KMS-11 (cell line): ENCODE measurements at regions not wholly inside any gene's neighbourhood (a gene's known extent, or its start where the extent isn't known, plus 50 kb on each side); places are given as distances from the start of the nearest gene placed in this dataset.
"Not testable (repeated sequence)": the region's sequence is repeated elsewhere in the genome, so short reads cannot be mapped to it uniquely, and the experiment has no call there.

Source experiments
- H2AFZ ChIP-seq: fragments of 200-600 bp; sonication (generic); 2 replicates; pipeline ENCODE4 v1.6.1; 2016; ENCODE audit warnings: antibody characterized with exemption, mixed run types, low read depth
- H3K27ac ChIP-seq: fragments of 200-600 bp; sonication (generic); 2 replicates; pipeline ENCODE4 v1.6.1; 2016; ENCODE audit warnings: mild to moderate bottlenecking, mixed run types
- H3K27me3 ChIP-seq: fragments of 200-600 bp; sonication (generic); 2 replicates; pipeline ENCODE4 v1.6.1; 2017; ENCODE audit warnings: mild to moderate bottlenecking, low read depth, mixed run types, moderate library complexity; ENCODE audit not compliant: insufficient read depth
- H3K36me3 ChIP-seq: fragments of 200-600 bp; sonication (generic); 2 replicates; pipeline ENCODE4 v1.6.1; 2017; ENCODE audit warnings: mild to moderate bottlenecking, mixed run types; ENCODE audit not compliant: insufficient read depth
- H3K4me1 ChIP-seq: fragments of 200-600 bp; sonication (generic); 2 replicates; pipeline ENCODE4 v1.6.1; 2016; ENCODE audit warnings: mild to moderate bottlenecking, low read depth, mixed run types; ENCODE audit not compliant: poor library complexity, severe bottlenecking
- H3K4me2 ChIP-seq: fragments of 200-600 bp; sonication (generic); 2 replicates; pipeline ENCODE4 v1.7.0; 2016; ENCODE audit warnings: mild to moderate bottlenecking, mixed run types
- H3K4me3 ChIP-seq: fragments of 200-600 bp; sonication (generic); IDR thresholded peaks from 2 replicates; pipeline ENCODE4 v1.6.1; 2017; ENCODE audit warnings: low read depth, low read length, mixed read lengths; ENCODE audit not compliant: insufficient read depth
- H3K79me2 ChIP-seq: fragments of 200-600 bp; sonication (generic); 2 replicates; pipeline ENCODE4 v1.6.1; 2016; ENCODE audit warnings: low read depth, mixed run types; ENCODE audit not compliant: insufficient read depth
- H3K9ac ChIP-seq: fragments of 200-600 bp; sonication (generic); 2 replicates; pipeline ENCODE4 v1.6.1; 2016; ENCODE audit warnings: mild to moderate bottlenecking, mixed run types
- H4K20me1 ChIP-seq: fragments of 200-600 bp; sonication (generic); 2 replicates; pipeline ENCODE4 v1.6.1; 2016; ENCODE audit warnings: mild to moderate bottlenecking, mixed run types; ENCODE audit not compliant: insufficient read depth
- TF ChIP-seq, protein P1 (sequence below): fragments of 200-600 bp; sonication (generic); conservative IDR thresholded peaks from 2 replicates; pipeline ENCODE4 v1.6.1; 2017; ENCODE audit warnings: low read depth, mild to moderate bottlenecking, antibody characterized with exemption, low read length, moderate library complexity, mixed read lengths

GRCh38 chr4:151584101-151584500 is 175.1 kb downstream of the FHIP1A start:
- H3K36me3 ChIP-seq = no peaks in the 10 kb centered on the region
- H4K20me1 ChIP-seq = no peaks in the 10 kb centered on the region
- no peak overlapping the region for H2AFZ ChIP-seq
- no peak overlapping the region for H3K4me3 ChIP-seq
- no peak overlapping the region for H3K4me2 ChIP-seq
- no peak overlapping the region for H3K27ac ChIP-seq
- no peak overlapping the region for H3K9ac ChIP-seq
- TF ChIP-seq, protein P1, sequence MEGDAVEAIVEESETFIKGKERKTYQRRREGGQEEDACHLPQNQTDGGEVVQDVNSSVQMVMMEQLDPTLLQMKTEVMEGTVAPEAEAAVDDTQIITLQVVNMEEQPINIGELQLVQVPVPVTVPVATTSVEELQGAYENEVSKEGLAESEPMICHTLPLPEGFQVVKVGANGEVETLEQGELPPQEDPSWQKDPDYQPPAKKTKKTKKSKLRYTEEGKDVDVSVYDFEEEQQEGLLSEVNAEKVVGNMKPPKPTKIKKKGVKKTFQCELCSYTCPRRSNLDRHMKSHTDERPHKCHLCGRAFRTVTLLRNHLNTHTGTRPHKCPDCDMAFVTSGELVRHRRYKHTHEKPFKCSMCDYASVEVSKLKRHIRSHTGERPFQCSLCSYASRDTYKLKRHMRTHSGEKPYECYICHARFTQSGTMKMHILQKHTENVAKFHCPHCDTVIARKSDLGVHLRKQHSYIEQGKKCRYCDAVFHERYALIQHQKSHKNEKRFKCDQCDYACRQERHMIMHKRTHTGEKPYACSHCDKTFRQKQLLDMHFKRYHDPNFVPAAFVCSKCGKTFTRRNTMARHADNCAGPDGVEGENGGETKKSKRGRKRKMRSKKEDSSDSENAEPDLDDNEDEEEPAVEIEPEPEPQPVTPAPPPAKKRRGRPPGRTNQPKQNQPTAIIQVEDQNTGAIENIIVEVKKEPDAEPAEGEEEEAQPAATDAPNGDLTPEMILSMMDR = no peak
- no peaks in the 10 kb centered on the region for H3K27me3 ChIP-seq
- H3K4me1 ChIP-seq = no peaks in the 10 kb centered on the region
- no peaks in the 10 kb centered on the region for H3K79me2 ChIP-seq

GRCh38 chr4:151595629-151596028 is 165.2 kb downstream of the GATB start:
- H3K79me2 ChIP-seq, H3K4me1 ChIP-seq, H3K4me3 ChIP-seq, H3K27ac ChIP-seq, H3K9ac ChIP-seq, H4K20me1 ChIP-seq, H3K4me2 ChIP-seq, H3K36me3 ChIP-seq, H2AFZ ChIP-seq, H3K27me3 ChIP-seq: not testable (repeated sequence)

- H3K4me2 ChIP-seq, H3K27me3 ChIP-seq, H3K9ac ChIP-seq, H4K20me1 ChIP-seq, H3K79me2 ChIP-seq, H3K4me3 ChIP-seq, H3K36me3 ChIP-seq, H2AFZ ChIP-seq, H3K27ac ChIP-seq, H3K4me1 ChIP-seq: not testable (repeated sequence)
These were observed 163.1 kb downstream of the GATB start for GRCh38 chr4:151597691-151598090.

DNA sequence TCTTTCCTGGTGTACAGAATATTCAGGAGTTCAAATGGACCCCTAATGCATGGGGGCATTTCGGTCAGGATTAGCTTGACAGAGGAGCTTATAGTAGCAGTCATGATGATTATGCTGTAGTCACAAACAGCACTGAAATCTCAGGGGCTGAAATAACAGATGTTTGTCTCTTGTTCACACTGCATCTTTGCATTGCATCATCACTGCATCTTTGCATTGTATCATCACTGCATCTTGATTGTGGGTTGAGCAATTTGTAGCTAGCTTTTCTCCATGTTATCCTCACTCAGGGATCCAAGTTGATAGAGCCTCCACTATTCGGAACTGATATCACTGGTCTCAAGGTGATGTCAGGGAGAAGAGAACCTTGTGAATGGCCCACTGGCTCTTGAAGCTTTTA is 160.9 kb downstream of the GATB start:
- H2AFZ ChIP-seq = no peak overlapping the region
- no peaks in the 10 kb centered on the region for H3K36me3 ChIP-seq
- no peaks in the 10 kb centered on the region for H3K4me1 ChIP-seq
- no peaks in the 10 kb centered on the region for H3K27me3 ChIP-seq
- no peak overlapping the region for H3K4me3 ChIP-seq
- no peak overlapping the region for H3K4me2 ChIP-seq
- TF ChIP-seq, protein P1 = no peak
- no peak overlapping the region for H3K9ac ChIP-seq
- no peaks in the 10 kb centered on the region for H4K20me1 ChIP-seq
- no peaks in the 10 kb centered on the region for H3K79me2 ChIP-seq
- no peak overlapping the region for H3K27ac ChIP-seq

- no peak overlapping the region for H3K27ac ChIP-seq
- H3K4me2 ChIP-seq = no peak overlapping the region
- H3K4me1 ChIP-seq = no peaks in the 10 kb centered on the region
- no peak overlapping the region for H2AFZ ChIP-seq
- H3K27me3 ChIP-seq = no peaks in the 10 kb centered on the region
- no peaks in the 10 kb centered on the region for H4K20me1 ChIP-seq
- TF ChIP-seq, protein P1 = no peak
- H3K4me3 ChIP-seq = no peak overlapping the region
- no peak overlapping the region for H3K9ac ChIP-seq
- no peaks in the 10 kb centered on the region for H3K79me2 ChIP-seq
- no peaks in the 10 kb centered on the region for H3K36me3 ChIP-seq
These were observed 160.4 kb downstream of the GATB start for GRCh38 chr4:151600432-151600831.

DNA sequence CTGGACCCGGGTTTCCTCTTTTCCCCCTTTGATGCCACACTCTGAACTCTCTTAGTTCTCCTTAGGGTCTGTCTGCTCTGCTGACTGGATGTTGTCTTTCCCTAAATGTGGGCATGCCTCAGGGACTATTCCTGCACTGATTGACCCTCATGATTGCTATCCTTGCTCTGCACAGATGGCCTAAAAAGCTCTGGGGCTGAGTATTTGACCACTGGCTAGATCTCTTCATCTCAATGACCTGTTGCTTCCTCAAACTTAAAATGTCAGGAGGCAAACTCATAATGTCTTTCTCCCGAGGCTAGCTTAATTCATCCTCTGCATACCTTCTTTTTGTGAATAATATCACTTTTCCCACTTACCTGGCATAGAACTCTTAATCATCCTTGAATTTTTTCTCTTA is 157.4 kb downstream of the GATB start:
- no peaks in the 10 kb centered on the region for H3K79me2 ChIP-seq
- TF ChIP-seq, protein P1 = no peak
- no peak overlapping the region for H3K4me2 ChIP-seq
- H3K4me3 ChIP-seq = no peak overlapping the region
- H3K4me1 ChIP-seq = no peaks in the 10 kb centered on the region
- H4K20me1 ChIP-seq = no peaks in the 10 kb centered on the region
- H3K27ac ChIP-seq = no peak overlapping the region
- H2AFZ ChIP-seq = no peak overlapping the region
- no peak overlapping the region for H3K9ac ChIP-seq
- H3K27me3 ChIP-seq = no peaks in the 10 kb centered on the region
- H3K36me3 ChIP-seq = no peaks in the 10 kb centered on the region
